ENCODE measurements at regions not wholly inside any gene's neighbourhood (a gene's known extent, or its start where the extent isn't known, plus 50 kb on each side); places are given as distances from the start of the nearest gene placed in this dataset.
"Not testable (repeated sequence)": the region's sequence is repeated elsewhere in the genome, so short reads cannot be mapped to it uniquely, and the experiment has no call there.

- DNase-seq = no peak
Observed at GRCh38 chr13:59038824-59039223, 1124.9 kb downstream of the DIAPH3 start.

- DNase-seq = no peak
Observed at GRCh38 chr13:59043016-59043415, 1120.7 kb downstream of the DIAPH3 start.

GRCh38 chr13:59047546-59047945 is 1116.2 kb downstream of the DIAPH3 start:
- DNase-seq = no peak

GRCh38 chr13:59061621-59062020 is 1102.1 kb downstream of the DIAPH3 start:
- DNase-seq = no peak

GRCh38 chr13:59064042-59064441 is 1099.7 kb downstream of the DIAPH3 start:
- no peak for DNase-seq

- not testable (repeated sequence) for DNase-seq
Observed at GRCh38 chr13:59076386-59076785, 1087.3 kb downstream of the DIAPH3 start.

GRCh38 chr13:59086147-59086546 is 1077.6 kb downstream of the DIAPH3 start:
- no peak for DNase-seq

GRCh38 chr13:59088716-59089115 is 1075.0 kb downstream of the DIAPH3 start:
- DNase-seq = no peak

GRCh38 chr13:59094181-59094580 is 1069.5 kb downstream of the DIAPH3 start:
- DNase-seq = no peak

- DNase-seq = no peak
Observed at GRCh38 chr13:59099182-59099974, 1064.3 kb downstream of the DIAPH3 start.

- no peak for DNase-seq
Observed at GRCh38 chr13:59103004-59103768, 1060.5 kb downstream of the DIAPH3 start.

GRCh38 chr13:59111751-59112171 is 1052.0 kb downstream of the DIAPH3 start:
- DNase-seq = no peak

- DNase-seq = no peak
Observed at GRCh38 chr13:59112221-59112718, 1051.5 kb downstream of the DIAPH3 start.

- no peak for DNase-seq
Observed at GRCh38 chr13:59119475-59119874, 1044.3 kb downstream of the DIAPH3 start.

GRCh38 chr13:59120297-59120843 is 1043.4 kb downstream of the DIAPH3 start:
- no peak for DNase-seq

- DNase-seq = no peak
Observed at GRCh38 chr13:59121507-59121906, 1042.2 kb downstream of the DIAPH3 start.

- DNase-seq = no peak
Observed at GRCh38 chr13:59126474-59126873, 1037.3 kb downstream of the DIAPH3 start.

GRCh38 chr13:59133903-59134302 is 1029.8 kb downstream of the DIAPH3 start:
- DNase-seq = no peak

GRCh38 chr13:59144700-59145099 is 1019.0 kb downstream of the DIAPH3 start:
- DNase-seq = no peak

- DNase-seq = no peak
Observed at GRCh38 chr13:59145381-59145780, 1018.3 kb downstream of the DIAPH3 start.

GRCh38 chr13:59157181-59157580 is 1006.5 kb downstream of the DIAPH3 start:
- no peak for DNase-seq

- DNase-seq = no peak
Observed at GRCh38 chr13:59166174-59166573, 997.6 kb downstream of the DIAPH3 start.

GRCh38 chr13:59172076-59172475 is 991.7 kb downstream of the DIAPH3 start:
- no peak for DNase-seq

GRCh38 chr13:59176775-59177174 is 987.0 kb downstream of the DIAPH3 start:
- no peak for DNase-seq

Data from stimulated activated naive CD4-positive, alpha-beta T cell treated with Interleukin-2 at 50 U/mL for 16 hours (primary cell).